ENCODE measurements at regions not wholly inside any gene's neighbourhood (a gene's known extent, or its start where the extent isn't known, plus 50 kb on each side); places are given as distances from the start of the nearest gene placed in this dataset.

GRCh38 chr12:125652681-125653080, 587.4 kb downstream of the AACS start:
- no peaks in the 10 kb centered on the region for H3K9me3 Mint-ChIP-seq
- H3K4me3 Mint-ChIP-seq: no peak overlapping the region
- H3K27ac Mint-ChIP-seq: no peak overlapping the region
- H3K4me1 Mint-ChIP-seq: no peaks in the 10 kb centered on the region
- DNase-seq (ENCODE audit: low spot score): no peak
- peaks cover 14% of the 10 kb centered on the region for H3K36me3 Mint-ChIP-seq
- ChIA-PET CTCF (no interaction called here), POLR2A (no interaction called here)
- no peaks in the 10 kb centered on the region; the same call in 1 of the 2 replicates for H3K27me3 Mint-ChIP-seq (ENCODE audit: low read depth)
- TF ChIP-seq GRHL2 (CRISPR knock-in tag; IDR thresholded peaks at IDR 0.05; ENCODE audit: insufficient replicate concordance, severe bottlenecking): no peak
- TF ChIP-seq GABPB1 (CRISPR knock-in tag; IDR thresholded peaks at IDR 0.05): no peak
- no peak for ATAC-seq

- Mint-ChIP-seq H3K27me3 (ENCODE audit: low read depth) (no peaks in the 10 kb centered on the region), H3K27ac (no peak overlapping the region), H3K36me3 (peaks cover 4% of the 10 kb centered on the region), H3K4me3 (no peak overlapping the region), H3K9me3 (no peaks in the 10 kb centered on the region), H3K4me1 (no peaks in the 10 kb centered on the region)
- CTCF ChIA-PET: no interaction called here
- POLR2A ChIA-PET: no interaction called here
- DNase-seq (ENCODE audit: low spot score) (no peak), ATAC-seq (no peak)
- no peak for TF ChIP-seq ZNF532 (CRISPR knock-in tag; IDR thresholded peaks at IDR 0.05; ENCODE audit: borderline replicate concordance)
Observed at GRCh38 chr12:125657681-125658080, 592.4 kb downstream of the AACS start.

- H3K4me1 Mint-ChIP-seq: no peaks in the 10 kb centered on the region
- H3K4me3 Mint-ChIP-seq: no peak overlapping the region
- no peak for DNase-seq (ENCODE audit: low spot score)
- TF ChIP-seq AR (CRISPR knock-in tag; IDR thresholded peaks at IDR 0.05) (no peak), USF1 (CRISPR knock-in tag; IDR thresholded peaks at IDR 0.05) (no peak), ZSCAN18 (CRISPR knock-in tag; IDR thresholded peaks at IDR 0.05) (no peak), IRF2 (CRISPR knock-in tag; IDR thresholded peaks at IDR 0.05; ENCODE audit: borderline replicate concordance, low read depth) (no peak), HMGXB4 (CRISPR knock-in tag; IDR thresholded peaks at IDR 0.05) (no peak), FOXJ3 (CRISPR knock-in tag; IDR thresholded peaks at IDR 0.05; ENCODE audit: borderline replicate concordance) (no peak), MYBL2 (CRISPR knock-in tag; IDR thresholded peaks at IDR 0.05) (no peak), CREB1 (CRISPR knock-in tag; IDR thresholded peaks at IDR 0.05) (no peak), ZNF263 (CRISPR knock-in tag; IDR thresholded peaks at IDR 0.05; ENCODE audit: low read depth) (no peak), IRF1 (CRISPR knock-in tag; IDR thresholded peaks at IDR 0.05) (no peak)
- no peak overlapping the region for H3K27ac Mint-ChIP-seq
- H3K9me3 Mint-ChIP-seq: peaks cover 17% of the 10 kb centered on the region
- no peak for ATAC-seq
- POLR2A ChIA-PET: no interaction called here
- H3K36me3 Mint-ChIP-seq: no peaks in the 10 kb centered on the region; the same call in 1 of the 2 replicates
- CTCF ChIA-PET: interaction anchor here (2.4 kb wide), 1 partner anchor 9 kb away, joined by 10 read pairs; no protein-coding TSS in a partner anchor
- H3K27me3 Mint-ChIP-seq (ENCODE audit: low read depth): no peaks in the 10 kb centered on the region; the same call in 1 of the 2 replicates
Observed at GRCh38 chr12:125674554-125675338, 609.5 kb downstream of the AACS start.
